Body of pancreas (tissue), 4 donors: ENCODE measurements at regions not wholly inside any gene's neighbourhood (a gene's known extent, or its start where the extent isn't known, plus 50 kb on each side); places are given as distances from the start of the nearest gene placed in this dataset. TPM values are rescaled to one million over a fixed set of nuclear protein-coding genes. Genes with fewer than 3 reads are reported as not detected.

Experiments
- ATAC-seq: fragments of 150-250 bp; one replicate; pipeline ENCODE4 v1.9.1; 2016
- DNase-seq, 4 donors: peaks; one replicate each; pipeline ENCODE4 v3.0.0-alpha.2; 2019
- H3K27ac ChIP-seq, 4 donors: fragments of 200-600 bp; sonication (generic); 1 replicate in 3 of 4; 2 replicates in 1 of 4; pipeline versions ENCODE4 v1.5.1 to v1.6.1; 2016 to 2019; ENCODE audit warnings: mild to moderate bottlenecking in 1 of 4, mixed read lengths in 1 of 4, moderate library complexity in 1 of 4
- H3K27me3 ChIP-seq, 2 donors: fragments of 200-600 bp; sonication (generic); one replicate each; pipeline ENCODE4 v1.6.0; 2016; ENCODE audit warnings: mild to moderate bottlenecking in 1 of 2
- H3K36me3 ChIP-seq, 2 donors: fragments of 200-600 bp; sonication (generic); replicated peaks in 1 of 2; 2 replicates each; pipeline ENCODE4 v1.5.1; 2016; ENCODE audit warnings: low read depth in 2 of 2; ENCODE audit not compliant: insufficient read depth in 1 of 2
- H3K4me1 ChIP-seq: fragments of 200-600 bp; sonication (generic); one replicate; pipeline ENCODE4 v1.6.0; 2016
- H3K4me3 ChIP-seq, 2 donors: fragments of 200-600 bp; sonication (generic); 1 replicate in 1 of 2; 2 replicates in 1 of 2; pipeline ENCODE4 v1.5.1; 2016 to 2019
- H3K9me3 ChIP-seq, 3 donors: fragments of 200-600 bp; sonication (generic); 1 replicate in 2 of 3; 2 replicates in 1 of 3; pipeline ENCODE4 v1.5.1; 2016
- CTCF ChIP-seq, 7 experiments: fragments of 450-650 bp in 4 of 7; fragments of 200-600 bp in 3 of 7; sonication (generic) in 3 of 7; IDR thresholded peaks; one replicate each; pipeline ENCODE4 v1.5.1; 2016 to 2019; ENCODE audit warnings: antibody characterized with exemption in 7 of 7
- POLR2A ChIP-seq, 3 donors: fragments of 450-650 bp; IDR thresholded peaks; one replicate each; pipeline ENCODE4 v1.6.1; 2016; ENCODE audit warnings: antibody characterized with exemption in 3 of 3, mild to moderate bottlenecking in 2 of 3
- WGBS, 2 donors: methylation state at CpG; one replicate each; pipeline ENCODE4 v1.1.5; 2017; 5-methylcytosine and 5-hydroxymethylcytosine counted together
- intact Hi-C: fragments of 100-400 bp; cut with DNase I; formaldehyde crosslinking; loops from one replicate; pipeline ENCODE4 v1.15.1; 2023
- small RNA-seq: library from RNA; depleted of rRNA; stranded (forward); fragments of <200 nt; gene quantifications from one replicate; pipeline ENCODE3, GENCODE V24; 2016

- DNase-seq (no peak), ATAC-seq (no peak)
- Histone ChIP-seq H3K9me3 (no peaks in the 10 kb centered on the region), H3K4me3 (no peak overlapping the region), H3K27ac (no peak overlapping the region), H3K27me3 (no peaks in the 10 kb centered on the region), H3K36me3 (no peaks in the 10 kb centered on the region), H3K4me1 (no peaks in the 10 kb centered on the region)
- WGBS, 2 donors, result 29 to 38% methylated on average over 1 of the region's 1 CpG
- intact Hi-C loops, result no loop called here
- TF ChIP-seq CTCF (IDR thresholded peaks at IDR 0.05) (no peak), POLR2A (IDR thresholded peaks at IDR 0.05) (no peak)
Observed at GRCh38 chr7:80977751-80978150, 58.9 kb upstream of the SEMA3C start.

GRCh38 chr7:80974396-80975358, 55.8 kb upstream of the SEMA3C start:
- DNase-seq, result no peak
- intact Hi-C loops, result no loop called here
- H3K27me3 ChIP-seq, result no peaks in the 10 kb centered on the region
- H3K4me3 ChIP-seq, result no peak overlapping the region
- H3K9me3 ChIP-seq, result no peaks in the 10 kb centered on the region
- no peak overlapping the region for H3K27ac ChIP-seq
- no peak for TF ChIP-seq POLR2A (IDR thresholded peaks at IDR 0.05)
- TF ChIP-seq CTCF (IDR thresholded peaks at IDR 0.05), result no peak
- ATAC-seq, result no peak
- no peaks in the 10 kb centered on the region for H3K4me1 ChIP-seq
- 86 to 93% methylated on average over 19 to 22 of the region's 22 CpGs for WGBS, 2 donors
- H3K36me3 ChIP-seq, result no peaks in the 10 kb centered on the region

GRCh38 chr7:80971225-80971624, 52.4 kb upstream of the SEMA3C start:
- Histone ChIP-seq H3K4me3 (no peak overlapping the region), H3K27me3 (no peaks in the 10 kb centered on the region), H3K9me3 (no peaks in the 10 kb centered on the region), H3K36me3 (no peaks in the 10 kb centered on the region), H3K27ac (no peak overlapping the region), H3K4me1 (no peaks in the 10 kb centered on the region)
- no peak for DNase-seq
- no peak for ATAC-seq
- 68 to 81% methylated on average over 6 of the region's 6 CpGs for WGBS, 2 donors
- TF ChIP-seq CTCF (IDR thresholded peaks at IDR 0.05), result no peak
- TF ChIP-seq POLR2A (IDR thresholded peaks at IDR 0.05), result no peak
- intact Hi-C loops, result no loop called here

Small RNA genes in the stretch of these regions (small RNA-seq; reads per million reads assigned to genes)
- not detected for gene AC004866.1
